ENCODE measurements at regions not wholly inside any gene's neighbourhood (a gene's known extent, or its start where the extent isn't known, plus 50 kb on each side); places are given as distances from the start of the nearest gene placed in this dataset.

DNA sequence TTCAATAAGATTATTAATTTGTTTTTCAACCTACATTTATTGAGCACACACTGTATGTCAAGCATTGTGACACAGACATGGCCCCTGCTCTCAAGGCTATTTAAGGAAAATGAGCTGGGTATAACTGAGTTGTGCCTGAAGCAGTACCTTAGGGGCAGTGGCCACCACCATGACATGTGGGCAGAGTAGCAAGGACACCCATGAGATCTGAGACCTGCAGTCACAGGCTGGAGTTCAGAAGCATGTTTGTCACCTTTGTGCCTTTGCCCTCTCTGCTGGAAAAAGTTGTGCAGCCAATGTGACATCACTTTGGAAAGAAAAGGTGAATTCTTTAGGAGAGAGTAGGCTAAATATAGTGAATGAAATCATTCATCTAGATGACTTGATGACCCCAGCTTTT is 501.3 kb downstream of the BCOR start:
- ChIA-PET CTCF (no interaction called here), POLR2A (no interaction called here)
- no peak for TF ChIP-seq CTCF (IDR thresholded peaks at IDR 0.05; ENCODE audit: insufficient read depth, low read length, missing control alignments)
- no peak for DNase-seq (ENCODE audit: low read depth, low spot score)
- H3K4me3 ChIP-seq (ENCODE audit: low read depth, low read length), result no peak overlapping the region

GRCh38 chrX:39599339-39599738 is 498.4 kb downstream of the BCOR start:
- no peak for TF ChIP-seq CTCF (IDR thresholded peaks at IDR 0.05; ENCODE audit: insufficient read depth, low read length, missing control alignments)
- ChIA-PET POLR2A (no interaction called here), CTCF (no interaction called here)
- no peak for DNase-seq (ENCODE audit: low read depth, low spot score)
- H3K4me3 ChIP-seq (ENCODE audit: low read depth, low read length), result no peak overlapping the region

GRCh38 chrX:39600222-39600621 is 497.5 kb downstream of the BCOR start:
- no peak for TF ChIP-seq CTCF (IDR thresholded peaks at IDR 0.05; ENCODE audit: insufficient read depth, low read length, missing control alignments)
- H3K4me3 ChIP-seq (ENCODE audit: low read depth, low read length), result no peak overlapping the region
- ChIA-PET CTCF (no interaction called here), POLR2A (no interaction called here)
- DNase-seq (ENCODE audit: low read depth, low spot score), result no peak

GRCh38 chrX:39601231-39602177 is 496.3 kb downstream of the BCOR start:
- no peak for DNase-seq (ENCODE audit: low read depth, low spot score)
- ChIA-PET CTCF (no interaction called here), POLR2A (no interaction called here)
- no peak overlapping the region for H3K4me3 ChIP-seq (ENCODE audit: low read depth, low read length)
- no peak for TF ChIP-seq CTCF (IDR thresholded peaks at IDR 0.05; ENCODE audit: insufficient read depth, low read length, missing control alignments)

- no peak overlapping the region for H3K4me3 ChIP-seq (ENCODE audit: low read depth, low read length)
- ChIA-PET POLR2A (no interaction called here), CTCF (no interaction called here)
- no peak for TF ChIP-seq CTCF (IDR thresholded peaks at IDR 0.05; ENCODE audit: insufficient read depth, low read length, missing control alignments)
- DNase-seq (ENCODE audit: low read depth, low spot score), result no peak
Observed at GRCh38 chrX:39602195-39602594, 495.6 kb downstream of the BCOR start.

GRCh38 chrX:39603230-39603629 is 494.5 kb downstream of the BCOR start:
- no peak for DNase-seq (ENCODE audit: low read depth, low spot score)
- no peak for TF ChIP-seq CTCF (IDR thresholded peaks at IDR 0.05; ENCODE audit: insufficient read depth, low read length, missing control alignments)
- POLR2A ChIA-PET, result no interaction called here
- H3K4me3 ChIP-seq (ENCODE audit: low read depth, low read length), result no peak overlapping the region
- CTCF ChIA-PET, result no interaction called here
